ENCODE measurements at regions not wholly inside any gene's neighbourhood (a gene's known extent, or its start where the extent isn't known, plus 50 kb on each side); places are given as distances from the start of the nearest gene placed in this dataset.
"Not testable (repeated sequence)": the region's sequence is repeated elsewhere in the genome, so short reads cannot be mapped to it uniquely, and the experiment has no call there.

- no peak for DNase-seq (ENCODE audit: extremely low read depth in 1 of 11, low read depth in 9 of 11, low spot score in 4 of 11)
Observed at GRCh38 chr3:167030082-167030725, 349.9 kb downstream of the ZBBX start.

DNA sequence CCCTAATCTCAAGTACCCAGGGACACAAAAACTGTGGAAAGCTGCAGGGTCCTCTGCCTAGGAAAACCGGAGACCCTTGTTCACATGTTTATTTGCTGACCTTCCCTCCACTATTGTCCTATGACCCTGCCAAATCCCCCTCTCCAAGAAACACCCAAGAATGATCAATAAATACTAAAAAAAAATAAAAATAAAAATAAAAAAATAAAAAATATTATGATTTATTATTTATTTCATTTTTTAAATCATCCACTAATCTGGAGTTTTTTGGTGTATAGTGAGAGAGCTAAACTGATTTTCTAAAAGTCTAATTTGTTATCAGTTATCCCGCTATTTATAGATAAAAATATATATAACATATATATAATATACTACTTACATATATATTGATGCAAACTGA is 360.6 kb downstream of the ZBBX start:
- not testable (repeated sequence) for DNase-seq (ENCODE audit: extremely low read depth in 1 of 11, low read depth in 9 of 11, low spot score in 4 of 11)

DNA sequence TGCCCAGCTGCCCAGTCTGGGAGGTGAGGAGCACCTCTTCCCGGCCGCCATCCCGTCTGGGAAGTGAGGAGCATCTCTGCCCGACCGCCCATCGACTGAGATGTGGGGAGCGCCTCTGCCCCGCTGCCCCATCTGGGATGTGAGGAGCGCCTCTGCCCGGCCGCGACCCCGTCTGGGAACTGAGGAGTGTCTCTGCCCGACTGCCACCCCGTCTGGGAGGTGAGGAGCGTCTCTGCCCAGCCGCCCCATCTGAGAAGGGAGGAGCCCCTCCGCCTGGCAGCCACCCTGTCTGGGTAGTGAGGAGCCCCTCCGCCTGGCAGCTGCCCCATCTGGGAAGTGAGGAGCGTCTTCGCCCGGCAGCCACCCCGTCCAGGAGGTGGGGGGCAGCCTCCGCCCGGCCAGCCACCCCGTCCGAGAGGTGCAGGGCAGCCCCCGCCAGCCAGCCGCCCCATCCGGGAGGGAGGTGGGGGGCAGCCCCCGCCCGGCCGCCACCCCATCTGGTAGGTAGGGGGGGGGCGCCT is 361.4 kb downstream of the ZBBX start:
- DNase-seq (ENCODE audit: extremely low read depth in 1 of 11, low read depth in 9 of 11, low spot score in 4 of 11) = not testable (repeated sequence)

DNA sequence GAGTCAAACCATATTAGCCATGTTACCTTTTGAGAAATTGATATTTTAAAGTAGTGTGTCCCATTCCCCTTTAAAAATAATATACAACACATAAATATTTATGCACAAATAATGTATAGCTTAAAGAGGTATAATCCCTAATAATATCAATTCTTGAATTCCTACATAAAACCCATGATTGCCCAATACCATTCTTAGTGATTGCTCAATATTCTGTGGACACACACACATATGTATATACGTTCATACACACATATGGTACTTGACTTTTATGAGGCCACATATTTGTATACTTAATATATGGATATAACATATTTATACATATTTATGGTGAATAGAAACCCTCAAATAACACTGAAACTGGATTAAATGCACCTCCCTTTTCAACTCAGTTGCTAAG is 367.4 kb downstream of the ZBBX start:
- DNase-seq (ENCODE audit: extremely low read depth in 1 of 11, low read depth in 9 of 11, low spot score in 4 of 11) = no peak

DNA sequence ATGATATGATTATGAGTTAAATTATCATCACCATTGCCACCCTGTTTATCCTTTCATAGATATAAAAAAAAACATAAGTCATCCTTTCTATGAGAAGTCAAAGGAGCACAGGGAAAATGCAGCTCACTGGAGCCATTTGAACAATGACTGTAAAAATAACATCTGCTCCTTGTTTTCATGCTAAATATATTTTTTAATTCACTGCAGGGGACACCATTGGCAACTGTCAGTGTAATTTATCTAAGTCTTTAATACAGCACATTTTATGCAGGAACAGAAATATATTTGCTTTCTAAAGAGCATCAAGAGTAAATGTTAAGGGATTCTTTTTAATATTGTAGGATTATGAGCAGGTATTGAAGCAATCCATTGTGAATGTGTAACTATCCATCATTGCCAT is 371.3 kb downstream of the ZBBX start:
- DNase-seq (ENCODE audit: extremely low read depth in 1 of 11, low read depth in 9 of 11, low spot score in 4 of 11) = no peak

GRCh38 chr3:167001374-167001773 is 378.7 kb downstream of the ZBBX start:
- no peak for DNase-seq (ENCODE audit: extremely low read depth in 1 of 11, low read depth in 9 of 11, low spot score in 4 of 11)

DNA sequence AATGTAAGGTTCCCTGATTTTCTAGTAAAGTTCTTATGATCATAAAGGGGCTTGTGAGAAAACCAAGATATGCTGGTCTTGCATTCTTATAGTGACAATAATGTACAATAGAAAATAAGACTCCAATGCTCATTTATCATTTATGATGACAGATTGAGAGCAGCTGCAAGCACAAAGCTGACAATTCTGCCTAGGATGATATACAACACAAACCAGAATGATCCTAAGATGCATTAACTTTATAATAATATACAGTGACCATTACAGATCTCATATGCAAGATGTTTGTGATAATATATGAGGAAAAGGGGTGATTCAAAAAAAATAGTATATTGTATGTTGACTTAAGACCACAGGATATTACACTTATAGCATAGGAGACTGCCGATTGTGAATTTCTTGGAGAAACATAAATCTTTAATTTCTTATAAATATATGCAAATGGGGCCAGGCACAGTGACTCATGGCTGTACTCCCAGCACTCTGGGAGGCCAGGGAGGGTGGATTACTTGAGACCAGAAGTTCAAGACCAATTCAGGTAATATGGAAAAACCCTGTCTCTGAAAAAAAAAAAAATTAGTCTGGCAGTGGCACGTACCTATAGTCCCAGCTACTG is 387.0 kb downstream of the ZBBX start:
- no peak for DNase-seq (ENCODE audit: extremely low read depth in 1 of 11, low read depth in 9 of 11, low spot score in 4 of 11)

- DNase-seq (ENCODE audit: extremely low read depth in 1 of 11, low read depth in 9 of 11, low spot score in 4 of 11) = no peak
Observed at GRCh38 chr3:166986000-166986399, 394.1 kb downstream of the ZBBX start.

DNA sequence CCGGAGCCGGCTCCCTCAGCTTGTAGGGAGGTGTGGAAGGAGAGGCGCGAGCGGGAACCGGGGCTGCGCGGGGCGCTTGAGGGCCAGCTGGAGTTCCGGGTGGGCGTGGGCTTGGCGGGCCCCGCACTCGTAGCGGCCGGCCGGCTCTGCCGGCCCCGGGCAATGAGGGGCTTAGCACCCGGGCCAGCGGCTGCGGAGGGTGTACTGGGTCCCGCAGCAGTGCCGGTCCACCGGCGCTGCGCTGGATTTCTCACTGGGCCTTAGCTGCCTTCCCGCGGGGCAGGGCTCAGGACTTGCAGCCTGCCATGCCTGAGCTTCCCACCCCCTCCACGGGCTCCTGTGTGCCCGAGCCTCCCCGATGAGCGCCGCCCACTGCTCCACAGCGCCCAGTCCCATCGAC is 404.3 kb downstream of the ZBBX start:
- DNase-seq (ENCODE audit: extremely low read depth in 1 of 11, low read depth in 9 of 11, low spot score in 4 of 11) = not testable (repeated sequence)

DNA sequence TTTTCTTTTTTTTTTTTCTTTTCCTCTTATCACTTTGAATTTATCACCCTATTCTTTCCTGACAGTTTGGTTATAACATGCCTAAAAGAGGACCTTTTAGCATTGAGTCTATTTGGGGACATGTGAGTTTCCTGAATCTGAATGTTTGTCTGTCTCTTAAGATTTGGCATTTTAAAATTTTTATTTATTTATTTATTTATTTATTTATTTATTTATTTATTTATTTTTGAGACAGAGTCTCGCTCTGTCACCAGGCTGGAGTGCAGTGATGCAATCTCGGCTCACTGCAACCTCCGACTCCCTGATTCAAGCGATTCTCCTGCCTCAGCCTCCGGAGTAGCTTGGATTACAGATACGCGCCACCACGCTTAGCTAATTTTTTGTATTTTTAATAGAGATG is 412.4 kb downstream of the ZBBX start:
- not testable (repeated sequence) for DNase-seq (ENCODE audit: extremely low read depth in 1 of 11, low read depth in 9 of 11, low spot score in 4 of 11)

GRCh38 chr3:166962911-166963310 is 417.2 kb downstream of the ZBBX start:
- no peak for DNase-seq (ENCODE audit: extremely low read depth in 1 of 11, low read depth in 9 of 11, low spot score in 4 of 11)

- DNase-seq (ENCODE audit: extremely low read depth in 1 of 11, low read depth in 9 of 11, low spot score in 4 of 11) = no peak
Observed at GRCh38 chr3:166957121-166957520, 423.0 kb downstream of the ZBBX start.

- no peak for DNase-seq (ENCODE audit: extremely low read depth in 1 of 11, low read depth in 9 of 11, low spot score in 4 of 11)
Observed at GRCh38 chr3:166955201-166955939, 424.7 kb downstream of the ZBBX start.

GRCh38 chr3:166934879-166935278 is 445.2 kb downstream of the ZBBX start:
- no peak for DNase-seq (ENCODE audit: extremely low read depth in 1 of 11, low read depth in 9 of 11, low spot score in 4 of 11)

DNA sequence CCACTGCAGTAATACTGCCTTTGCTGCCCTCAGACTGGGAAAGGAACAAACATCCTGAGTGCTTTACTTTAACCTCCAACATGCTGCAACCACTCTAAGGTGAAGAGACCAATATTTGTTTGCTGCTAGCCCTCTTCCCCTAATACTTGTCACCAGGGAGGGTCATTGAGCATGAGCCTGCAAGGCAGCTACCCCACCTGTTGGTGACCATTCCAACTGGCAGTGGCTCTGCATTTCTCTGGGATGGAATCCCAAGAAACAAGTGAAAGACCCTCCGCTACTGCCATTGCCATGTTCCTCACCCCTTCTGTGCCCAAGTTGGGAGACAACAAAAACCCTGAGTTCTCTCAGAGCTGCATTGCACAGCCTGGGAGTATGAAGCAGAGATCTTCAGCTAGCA is 462.7 kb downstream of the ZBBX start:
- no peak for DNase-seq (ENCODE audit: extremely low read depth in 1 of 11, low read depth in 9 of 11, low spot score in 4 of 11)

- DNase-seq (ENCODE audit: extremely low read depth in 1 of 11, low read depth in 9 of 11, low spot score in 4 of 11) = no peak
Observed at GRCh38 chr3:166902374-166902773, 477.7 kb downstream of the ZBBX start.

GRCh38 chr3:166900866-166901577 is 479.1 kb downstream of the ZBBX start:
- DNase-seq (ENCODE audit: extremely low read depth in 1 of 11, low read depth in 9 of 11, low spot score in 4 of 11) = no peak

DNA sequence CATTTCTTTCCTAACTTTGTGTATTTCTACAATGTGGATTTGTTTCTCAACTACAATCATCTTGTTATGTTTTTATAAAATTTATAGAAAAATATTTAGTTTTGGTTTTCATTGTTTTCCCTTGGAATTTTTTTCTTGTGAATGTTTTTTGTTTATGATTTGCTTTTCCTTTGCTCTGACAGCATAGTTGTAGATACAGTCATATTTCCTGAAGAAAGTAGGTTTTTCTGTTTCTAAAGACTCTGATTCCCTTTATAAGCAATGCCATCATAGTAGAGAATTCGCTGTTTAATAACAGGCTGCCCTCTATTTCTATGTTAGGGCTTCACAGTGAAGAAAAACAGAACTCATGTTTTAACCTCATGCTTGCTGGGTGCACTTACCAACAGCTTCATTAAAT is 482.3 kb downstream of the ZBBX start:
- DNase-seq (ENCODE audit: extremely low read depth in 1 of 11, low read depth in 9 of 11, low spot score in 4 of 11) = no peak

- no peak for DNase-seq (ENCODE audit: extremely low read depth in 1 of 11, low read depth in 9 of 11, low spot score in 4 of 11)
Observed at GRCh38 chr3:166889241-166889640, 490.9 kb downstream of the ZBBX start.

- DNase-seq (ENCODE audit: extremely low read depth in 1 of 11, low read depth in 9 of 11, low spot score in 4 of 11) = no peak
Observed at GRCh38 chr3:166879661-166880060, 500.4 kb downstream of the ZBBX start.

All from renal cortex interstitium (tissue), 11 donors.